OCI-M2 (cell line): ENCODE measurements at regions not wholly inside any gene's neighbourhood (a gene's known extent, or its start where the extent isn't known, plus 50 kb on each side); places are given as distances from the start of the nearest gene placed in this dataset.

Experiments used
- DNase-seq: peaks from one replicate; lab custom pipeline; 2025; ENCODE audit not compliant: unreplicated experiment; lab: John Stamatoyannopoulos, UW

- no peak for DNase-seq
These were observed 54.9 kb downstream of the NKX2-1 start for GRCh38 chr14:36465178-36465577.

- DNase-seq = no peak
These were observed 57.1 kb downstream of the NKX2-1 start for GRCh38 chr14:36462890-36463289.

GRCh38 chr14:36455241-36455627 is 64.8 kb downstream of the NKX2-1 start:
- DNase-seq = no peak

- DNase-seq = no peak
These were observed 65.3 kb downstream of the NKX2-1 start for GRCh38 chr14:36454599-36455240.

GRCh38 chr14:36452860-36453259 is 67.2 kb downstream of the NKX2-1 start:
- DNase-seq = no peak

GRCh38 chr14:36451310-36452065 is 68.5 kb downstream of the NKX2-1 start:
- no peak for DNase-seq

GRCh38 chr14:36450550-36450949 is 69.5 kb downstream of the NKX2-1 start:
- no peak for DNase-seq

- DNase-seq = no peak
These were observed 70.1 kb downstream of the NKX2-1 start for GRCh38 chr14:36449903-36450302.

GRCh38 chr14:36443374-36443773 is 76.7 kb downstream of the NKX2-1 start:
- no peak for DNase-seq

- DNase-seq = no peak
These were observed 77.2 kb downstream of the NKX2-1 start for GRCh38 chr14:36442824-36443241.

GRCh38 chr14:36441283-36441682 is 78.7 kb downstream of the NKX2-1 start:
- no peak for DNase-seq

- no peak for DNase-seq
These were observed 80.3 kb downstream of the NKX2-1 start for GRCh38 chr14:36439766-36440165.

- no peak for DNase-seq
These were observed 81.1 kb downstream of the NKX2-1 start for GRCh38 chr14:36438883-36439282.

- no peak for DNase-seq
These were observed 89.4 kb downstream of the NKX2-1 start for GRCh38 chr14:36430662-36431084.

- DNase-seq = no peak
These were observed 89.9 kb downstream of the NKX2-1 start for GRCh38 chr14:36430169-36430568.

- no peak for DNase-seq
These were observed 90.3 kb downstream of the NKX2-1 start for GRCh38 chr14:36429692-36430091.

- no peak for DNase-seq
These were observed 91.7 kb downstream of the NKX2-1 start for GRCh38 chr14:36428350-36428749.

GRCh38 chr14:36426836-36427235 is 93.2 kb downstream of the NKX2-1 start:
- no peak for DNase-seq

- DNase-seq = no peak
These were observed 93.9 kb downstream of the NKX2-1 start for GRCh38 chr14:36426113-36426512.

GRCh38 chr14:36424478-36425102 is 95.4 kb downstream of the NKX2-1 start:
- no peak for DNase-seq

- no peak for DNase-seq
These were observed 96.6 kb downstream of the NKX2-1 start for GRCh38 chr14:36423430-36423829.

- no peak for DNase-seq
These were observed 99.8 kb upstream of the MBIP start for GRCh38 chr14:36420149-36420687.
